Natural killer cell treated with Interleukin-12 subunit alpha and Interleukin-12 subunit beta and Interleukin-15 and Interleukin-18, amount 100 ng/mL, for 72 hours (primary cell): ENCODE measurements at regions not wholly inside any gene's neighbourhood (a gene's known extent, or its start where the extent isn't known, plus 50 kb on each side); places are given as distances from the start of the nearest gene placed in this dataset.

Experiments used
- ATAC-seq, 2 donors: fragments of 150-1000 bp; cut with Tn5 transposase in 1 of 2; sonication (Bioruptor Pico), chemical (Tn5 transposase) in 1 of 2; 2 replicates each; pipeline ENCODE4 v1.10.0; 2021
- DNase-seq: peaks from one replicate; pipeline ENCODE4 v3.0.0; 2022; ENCODE audit warnings: low spot score
- H3K27ac Mint-ChIP-seq, 2 donors: 1 replicate in 1 of 2; 2 replicates in 1 of 2; pipeline ENCODE4 v1.8.0; 2022; ENCODE audit warnings: mixed read lengths in 2 of 2, mild to moderate bottlenecking in 1 of 2, moderate library complexity in 1 of 2
- H3K27me3 Mint-ChIP-seq, 2 donors: 1 replicate in 1 of 2; 2 replicates in 1 of 2; pipeline ENCODE4 v1.8.0; 2022; ENCODE audit warnings: mixed read lengths in 2 of 2
- H3K36me3 Mint-ChIP-seq: one replicate; pipeline ENCODE4 v1.8.0; 2022; ENCODE audit warnings: mixed read lengths
- H3K4me1 Mint-ChIP-seq, 2 donors: 1 replicate in 1 of 2; 2 replicates in 1 of 2; pipeline ENCODE4 v1.8.0; 2022; ENCODE audit warnings: low read depth in 2 of 2, mixed read lengths in 2 of 2, mild to moderate bottlenecking in 1 of 2
- H3K4me3 Mint-ChIP-seq: one replicate; pipeline ENCODE4 v1.8.0; 2022; ENCODE audit warnings: mixed read lengths
- H3K9me3 Mint-ChIP-seq: 2 replicates; pipeline ENCODE4 v1.8.0; 2022; ENCODE audit warnings: mixed read lengths

DNA sequence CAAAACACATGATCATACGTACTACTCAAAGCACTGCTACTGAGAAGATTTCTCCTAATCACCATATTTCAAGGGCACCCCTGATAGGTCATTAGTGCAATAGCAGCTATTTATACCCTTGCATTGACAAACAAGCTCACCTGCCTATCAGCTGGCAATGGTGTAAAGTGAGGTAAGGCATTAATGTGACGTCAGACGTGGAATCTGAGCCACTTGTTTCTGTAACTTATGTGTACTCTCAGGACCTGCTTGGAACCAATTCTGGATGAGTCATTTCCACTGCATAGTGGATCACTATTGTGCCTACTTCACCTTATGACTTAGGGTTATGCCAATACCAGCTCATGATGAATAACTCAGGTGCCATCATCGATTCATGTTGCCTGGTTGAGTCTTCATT, 628.5 kb upstream of the CELF2 start:
- Mint-ChIP-seq H3K4me3 (no peak overlapping the region), H3K27ac (no peak overlapping the region), H3K27me3 (peaks cover 0 to 3% of the 10 kb centered on the region in 2 donors), H3K9me3 (no peaks in the 10 kb centered on the region), H3K36me3 (no peaks in the 10 kb centered on the region), H3K4me1 (no peaks in the 10 kb centered on the region)
- ATAC-seq: no peak
- no peak for DNase-seq

GRCh38 chr10:10392511-10392910, 625.2 kb upstream of the CELF2 start:
- Mint-ChIP-seq H3K4me3 (no peak overlapping the region), H3K4me1 (no peaks in the 10 kb centered on the region), H3K9me3 (no peaks in the 10 kb centered on the region), H3K36me3 (no peaks in the 10 kb centered on the region), H3K27me3 (no peaks in the 10 kb centered on the region), H3K27ac (no peak overlapping the region)
- no peak for DNase-seq
- no peak for ATAC-seq

DNA sequence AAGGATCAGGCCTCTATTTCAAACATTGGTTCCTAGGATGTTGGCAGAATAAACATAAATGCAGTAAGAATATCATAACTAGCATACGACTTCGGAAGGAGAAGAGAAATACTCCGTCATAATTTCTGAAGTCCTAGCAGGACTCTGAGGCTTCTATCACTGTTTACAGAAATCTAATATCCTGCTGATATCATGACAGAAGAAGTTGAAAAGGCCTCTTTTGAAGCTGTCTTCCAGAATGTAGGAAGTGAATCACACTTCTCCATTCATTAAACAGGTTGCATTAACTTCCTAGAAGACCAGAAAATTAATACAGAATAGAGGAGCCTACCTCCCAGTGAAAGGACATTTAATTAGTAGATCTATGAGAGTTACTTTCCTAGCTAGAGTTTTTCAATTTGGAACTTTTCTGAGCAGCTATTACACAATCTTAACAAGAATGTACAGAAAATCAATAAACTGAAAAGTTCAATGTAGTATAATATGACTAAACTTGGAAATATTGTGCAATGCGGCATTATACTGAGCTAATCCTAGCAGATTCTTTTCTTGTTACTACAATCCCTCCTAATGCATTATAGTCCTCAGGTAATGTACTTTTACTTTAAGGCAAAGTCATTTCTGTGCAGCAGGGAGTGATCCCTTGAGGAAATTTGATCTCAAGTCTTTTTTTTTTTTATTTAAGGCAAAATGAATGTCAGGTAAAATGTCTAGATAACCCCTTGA, 622.6 kb upstream of the CELF2 start:
- Mint-ChIP-seq H3K36me3 (no peaks in the 10 kb centered on the region), H3K27ac (no peak overlapping the region), H3K27me3 (no peaks in the 10 kb centered on the region), H3K4me3 (no peak overlapping the region), H3K4me1 (no peaks in the 10 kb centered on the region), H3K9me3 (no peaks in the 10 kb centered on the region)
- ATAC-seq (no peak), DNase-seq (no peak)

- Mint-ChIP-seq H3K4me3 (no peak overlapping the region), H3K27me3 (no peaks in the 10 kb centered on the region), H3K27ac (no peak overlapping the region), H3K36me3 (no peaks in the 10 kb centered on the region), H3K4me1 (no peaks in the 10 kb centered on the region), H3K9me3 (no peaks in the 10 kb centered on the region)
- no peak for DNase-seq
- no peak for ATAC-seq
These were observed 621.1 kb upstream of the CELF2 start for GRCh38 chr10:10396601-10397000.

GRCh38 chr10:10397906-10398305, 619.8 kb upstream of the CELF2 start:
- no peak for ATAC-seq

DNA sequence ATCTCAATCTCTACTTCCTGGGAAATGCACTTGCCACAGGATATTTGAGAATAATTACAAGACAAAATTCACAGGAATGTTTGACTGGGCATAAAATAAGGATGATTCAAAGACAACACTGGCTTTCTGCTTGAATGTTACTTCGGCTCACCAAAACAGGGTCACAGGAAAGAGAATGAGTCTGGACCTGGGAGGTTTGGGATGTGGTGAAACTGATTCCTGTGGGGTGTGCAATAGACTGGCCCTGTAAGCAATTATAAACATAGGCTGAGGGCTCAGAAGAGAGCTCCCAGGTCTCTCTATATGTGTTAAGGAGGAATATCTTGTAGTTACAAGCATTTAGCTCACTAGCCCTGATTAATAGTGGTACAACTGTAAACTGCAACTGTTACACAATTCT, 613.9 kb upstream of the CELF2 start:
- H3K36me3 Mint-ChIP-seq: no peaks in the 10 kb centered on the region
- no peak overlapping the region for H3K4me3 Mint-ChIP-seq
- DNase-seq (no peak), ATAC-seq (no peak)
- no peaks in the 10 kb centered on the region for H3K27me3 Mint-ChIP-seq
- no peak overlapping the region for H3K27ac Mint-ChIP-seq
- no peaks in the 10 kb centered on the region for H3K9me3 Mint-ChIP-seq
- no peaks in the 10 kb centered on the region for H3K4me1 Mint-ChIP-seq

More at GRCh38 chr10:10397906-10398305, 619.8 kb upstream of the CELF2 start:
- Mint-ChIP-seq H3K36me3 (no peaks in the 10 kb centered on the region), H3K9me3 (no peaks in the 10 kb centered on the region), H3K4me1 (no peaks in the 10 kb centered on the region), H3K27ac (no peak overlapping the region), H3K4me3 (no peak overlapping the region), H3K27me3 (no peaks in the 10 kb centered on the region)
- DNase-seq: no peak

- no peaks in the 10 kb centered on the region for H3K4me1 Mint-ChIP-seq
These were observed 600.0 kb upstream of the CELF2 start for GRCh38 chr10:10417671-10418070.

GRCh38 chr10:10418387-10418786, 599.3 kb upstream of the CELF2 start:
- DNase-seq (no peak), ATAC-seq (no peak)
- peaks cover 0 to 7% of the 10 kb centered on the region in 2 donors for H3K27me3 Mint-ChIP-seq
- H3K27ac Mint-ChIP-seq: no peak overlapping the region
- H3K9me3 Mint-ChIP-seq: no peaks in the 10 kb centered on the region
- H3K36me3 Mint-ChIP-seq: no peaks in the 10 kb centered on the region
- no peak overlapping the region for H3K4me3 Mint-ChIP-seq
- H3K4me1 Mint-ChIP-seq: no peaks in the 10 kb centered on the region

More at GRCh38 chr10:10417671-10418070, 600.0 kb upstream of the CELF2 start:
- H3K36me3 Mint-ChIP-seq: no peaks in the 10 kb centered on the region
- no peak overlapping the region for H3K4me3 Mint-ChIP-seq
- H3K9me3 Mint-ChIP-seq: no peaks in the 10 kb centered on the region
- H3K27ac Mint-ChIP-seq: no peak overlapping the region
- DNase-seq (no peak), ATAC-seq (no peak)
- peaks cover 0 to 7% of the 10 kb centered on the region in 2 donors for H3K27me3 Mint-ChIP-seq

- H3K36me3 Mint-ChIP-seq: no peaks in the 10 kb centered on the region
- H3K9me3 Mint-ChIP-seq: no peaks in the 10 kb centered on the region
- DNase-seq (no peak), ATAC-seq (no peak)
- peaks cover 0 to 7% of the 10 kb centered on the region in 2 donors for H3K27me3 Mint-ChIP-seq
- no peak overlapping the region for H3K4me3 Mint-ChIP-seq
- no peak overlapping the region for H3K27ac Mint-ChIP-seq
- no peaks in the 10 kb centered on the region for H3K4me1 Mint-ChIP-seq
These were observed 596.6 kb upstream of the CELF2 start for GRCh38 chr10:10421071-10421470.

DNA sequence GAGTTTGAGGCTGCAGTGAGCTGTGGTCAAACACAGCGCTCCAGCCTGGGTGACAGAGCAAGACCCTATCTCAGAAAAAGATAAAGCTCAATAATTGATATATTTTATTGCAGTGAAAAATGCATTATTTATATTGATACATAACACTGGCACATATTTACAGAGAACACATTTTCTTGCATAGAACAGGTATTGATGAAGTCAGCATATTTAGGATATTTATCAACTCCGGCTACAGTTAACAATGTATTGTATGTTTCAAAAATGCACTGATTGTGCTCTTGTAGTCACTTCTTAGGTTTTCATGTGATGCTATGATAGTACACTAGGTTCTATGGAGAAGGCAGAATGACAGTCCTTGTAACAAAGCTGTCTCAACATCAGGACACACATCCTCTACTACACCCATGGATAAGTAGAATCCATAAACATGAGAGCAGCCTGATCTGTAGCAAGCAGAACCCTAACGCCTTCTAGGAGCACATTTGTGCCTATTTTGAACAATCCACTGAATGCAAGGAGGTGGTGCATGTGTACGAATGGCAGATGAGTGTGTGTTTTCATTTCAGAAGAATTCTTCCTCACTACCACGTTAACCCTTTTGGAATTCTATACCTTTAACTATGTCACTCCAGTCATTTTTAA, 586.1 kb upstream of the CELF2 start:
- Mint-ChIP-seq H3K27me3 (no peaks in the 10 kb centered on the region), H3K27ac (no peak overlapping the region), H3K4me1 (no peaks in the 10 kb centered on the region), H3K4me3 (no peak overlapping the region), H3K36me3 (no peaks in the 10 kb centered on the region), H3K9me3 (peaks cover 4% of the 10 kb centered on the region)
- ATAC-seq (no peak), DNase-seq (no peak)

- Mint-ChIP-seq H3K4me1 (no peaks in the 10 kb centered on the region), H3K9me3 (peaks cover 4% of the 10 kb centered on the region), H3K27ac (no peak overlapping the region), H3K27me3 (no peaks in the 10 kb centered on the region), H3K36me3 (no peaks in the 10 kb centered on the region), H3K4me3 (no peak overlapping the region)
- DNase-seq: no peak
- no peak for ATAC-seq
These were observed 585.2 kb upstream of the CELF2 start for GRCh38 chr10:10432296-10433035.

- Mint-ChIP-seq H3K4me3 (no peak overlapping the region), H3K27ac (no peak overlapping the region), H3K4me1 (peaks cover 0 to 3% of the 10 kb centered on the region in 2 donors), H3K27me3 (peaks cover 0 to 5% of the 10 kb centered on the region in 2 donors), H3K36me3 (no peaks in the 10 kb centered on the region), H3K9me3 (peaks cover 2% of the 10 kb centered on the region)
- no peak for ATAC-seq
- no peak for DNase-seq
These were observed 583.4 kb upstream of the CELF2 start for GRCh38 chr10:10434312-10434711.

DNA sequence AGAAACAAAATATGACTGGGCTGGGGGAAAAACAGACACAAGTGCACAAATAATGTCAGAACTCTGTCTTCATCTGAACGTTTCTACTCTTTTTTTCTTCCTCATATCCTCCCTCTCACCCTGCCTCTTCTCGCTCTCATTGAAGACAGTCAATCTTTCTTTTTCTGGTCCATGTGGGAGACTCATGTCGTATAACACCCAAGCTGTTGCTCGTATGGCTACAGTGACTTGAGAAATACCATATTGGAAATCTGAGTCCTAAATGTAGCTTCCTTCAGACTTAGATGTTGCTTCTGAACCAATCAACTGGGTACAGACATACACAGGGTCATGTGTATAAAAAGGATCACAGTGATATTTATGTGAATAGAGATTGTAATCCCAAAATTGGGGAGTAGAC, 579.8 kb upstream of the CELF2 start:
- DNase-seq: no peak
- peaks cover 0 to 3% of the 10 kb centered on the region in 2 donors for H3K4me1 Mint-ChIP-seq
- H3K36me3 Mint-ChIP-seq: no peaks in the 10 kb centered on the region
- H3K9me3 Mint-ChIP-seq: peaks cover 2% of the 10 kb centered on the region
- H3K4me3 Mint-ChIP-seq: no peak overlapping the region
- H3K27ac Mint-ChIP-seq: no peak overlapping the region
- H3K27me3 Mint-ChIP-seq: peaks cover 5 to 6% of the 10 kb centered on the region in 2 donors
- no peak for ATAC-seq
